Heart left ventricle (tissue), 16 donors: ENCODE measurements at regions not wholly inside any gene's neighbourhood (a gene's known extent, or its start where the extent isn't known, plus 50 kb on each side); places are given as distances from the start of the nearest gene placed in this dataset.
A peak's percentile ranks its signal among the peaks of the same experiment; 100 is the strongest.

ENCODE experiments used
- ATAC-seq, 4 donors: fragments of 200-7000 bp; cut with Tn5 transposase; one replicate each; pipeline ENCODE4 v1.9.1; 2020 to 2022; ENCODE audit warnings: moderate library complexity in 4 of 4, mild to moderate bottlenecking in 3 of 4, moderate number of reproducible peaks in 1 of 4
- DNase-seq, 5 donors: peaks; one replicate each; pipeline ENCODE4 v3.0.0-alpha.2; 2020
- H3K27ac ChIP-seq, 12 donors: fragments of 200-600 bp; sonication (generic) in 4 of 12; one replicate each; pipeline versions ENCODE4 v1.5.0 to v1.8.0; 2016 to 2022; ENCODE audit warnings: mild to moderate bottlenecking in 2 of 12
- H3K27me3 ChIP-seq, 9 donors: fragments of 200-600 bp; sonication (generic) in 2 of 9; one replicate each; pipeline versions ENCODE4 v1.5.1 to v1.8.0; 2016 to 2022; ENCODE audit warnings: mild to moderate bottlenecking in 3 of 9
- H3K36me3 ChIP-seq, 9 donors: fragments of 200-600 bp; sonication (generic) in 2 of 9; one replicate each; pipeline versions ENCODE4 v1.5.0 to v1.8.0; 2018 to 2022; ENCODE audit warnings: mild to moderate bottlenecking in 2 of 9
- H3K4me1 ChIP-seq, 12 donors: fragments of 200-600 bp; sonication (generic) in 4 of 12; one replicate each; pipeline versions ENCODE4 v1.5.0 to v1.8.0; 2016 to 2022; ENCODE audit warnings: mild to moderate bottlenecking in 3 of 12
- H3K4me3 ChIP-seq, 12 donors: fragments of 200-600 bp; sonication (generic) in 4 of 12; one replicate each; pipeline versions ENCODE4 v1.5.0 to v1.8.0; 2017 to 2022; ENCODE audit warnings: mild to moderate bottlenecking in 9 of 12, moderate library complexity in 4 of 12
- H3K9me3 ChIP-seq, 12 donors: fragments of 200-600 bp; sonication (generic) in 4 of 12; one replicate each; pipeline versions ENCODE4 v1.5.0 to v1.8.0; 2016 to 2022; ENCODE audit warnings: mild to moderate bottlenecking in 1 of 12
- CTCF ChIP-seq, 12 donors: fragments of 200-600 bp; sonication (generic) in 4 of 12; IDR thresholded peaks; one replicate each; pipeline versions ENCODE4 v1.5.0 to v1.8.0; 2018 to 2022; ENCODE audit warnings: antibody characterized with exemption in 12 of 12, mild to moderate bottlenecking in 5 of 12
- POLR2A ChIP-seq, 2 donors: fragments of 450-650 bp; IDR thresholded peaks; one replicate each; pipeline ENCODE4 v1.6.1; 2017; ENCODE audit warnings: antibody characterized with exemption in 2 of 2, mild to moderate bottlenecking in 2 of 2, moderate library complexity in 2 of 2
- WGBS, 4 donors: extraction: QIAGEN DNeasy Blood & Tissue Kit in 2 of 4; methylation state at CpG; one replicate each; pipeline versions ENCODE4 v1.1.5 to v1.1.7; 2013 to 2018; 5-methylcytosine and 5-hydroxymethylcytosine counted together
- intact Hi-C, 10 donors: fragments of 100-400 bp; cut with DNase I; formaldehyde crosslinking; loops; one replicate each; pipeline versions ENCODE4 v1.11.1 to v1.14.2; 2022
- donor health status: ischemic (EF 13 %, LVEDD 7.1; RV severe dilation, severe dysfunction).
- donor health status: healthy with polysubstance abuse.
- donor health status: DM: no; HTN: yes; CAD: no.
- donor health status: DM: no; HTN: no; CAD: no.
- donor health status: ischemic (EF 25% LVEDD 6.9; RV normal size, moderate dysfunction).
- donor health status: ischemic (EF 25% LVEDD 5.7; RV mildly dilated, moderate dysfunction).
- donor health status: healthy.
- donor health status: DM: yes; HTN: yes; CAD: no.
- donor health status: ischemic (EF 35%, LVEDD 5.7; RV mildly dilated, moderate dysfunction).
- donor health status: nonischemic (EF 11% LVEDD 7.7; RV severe dilation, severe dysfunction).
- donor health status: DM: yes; HTN: yes; CAD: no.
- donor health status: PGD.
- donor health status: ischemic (EF 29% LVEDD 5.4; RV normal size, mild dysfunction).
- donor health status: nonischemic (EF 23%, LVEDD 6.1; RV moderate dilation, normal function).

- H3K36me3 ChIP-seq: no peaks in the 10 kb centered on the region
- 68 to 88% (median 86%) methylated on average over 2 of the region's 2 CpGs for WGBS, 4 donors
- H3K9me3 ChIP-seq: peaks cover 0 to 30% (median 5%) of the 10 kb centered on the region in 12 donors
- peaks cover 0 to 5% (median 0%) of the 10 kb centered on the region in 12 donors for H3K4me1 ChIP-seq
- ATAC-seq: no peak
- intact Hi-C loops: no loop called here
- H3K27ac ChIP-seq: no peak overlapping the region
- DNase-seq: no peak
- peaks cover 0 to 6% (median 0%) of the 10 kb centered on the region in 9 donors for H3K27me3 ChIP-seq
- TF ChIP-seq CTCF (IDR thresholded peaks at IDR 0.05) (no peak), POLR2A (IDR thresholded peaks at IDR 0.05) (no peak)
- no peak overlapping the region for H3K4me3 ChIP-seq
Measured at GRCh38 chr20:58116505-58116904, 111.9 kb downstream of the ANKRD60 start.

GRCh38 chr20:58113716-58114115 lies 114.7 kb downstream of the ANKRD60 start:
- no peak overlapping the region for H3K4me3 ChIP-seq

GRCh38 chr20:58112017-58112781 lies 116.3 kb downstream of the ANKRD60 start:
- Histone ChIP-seq H3K4me1 (peaks cover 0 to 5% (median 0%) of the 10 kb centered on the region in 12 donors), H3K36me3 (no peaks in the 10 kb centered on the region), H3K27ac (peak overlapping the region in 4 of 12 donors; percentile 15 to 45 (median 25)), H3K4me3 (no peak overlapping the region), H3K27me3 (peaks cover 0 to 6% (median 0%) of the 10 kb centered on the region in 9 donors), H3K9me3 (peaks cover 0 to 8% (median 0%) of the 10 kb centered on the region in 12 donors)
- WGBS, 4 donors: 70 to 78% (median 73%) methylated on average over 7 of the region's 7 CpGs
- ATAC-seq (peak in 2 of 4 donors; percentile 16 to 46), DNase-seq (no peak)
- TF ChIP-seq CTCF (IDR thresholded peaks at IDR 0.05) (no peak), POLR2A (IDR thresholded peaks at IDR 0.05) (no peak)
- intact Hi-C loops: no loop called here

More at GRCh38 chr20:58113716-58114115, 114.7 kb downstream of the ANKRD60 start:
- DNase-seq (no peak), ATAC-seq (no peak)
- 64 to 74% (median 67%) methylated on average over 9 to 10 of the region's 10 CpGs for WGBS, 4 donors
- peaks cover 0 to 5% (median 0%) of the 10 kb centered on the region in 12 donors for H3K4me1 ChIP-seq
- H3K27ac ChIP-seq: no peak overlapping the region
- peaks cover 0 to 6% (median 0%) of the 10 kb centered on the region in 9 donors for H3K27me3 ChIP-seq
- peaks cover 0 to 21% (median 0%) of the 10 kb centered on the region in 12 donors for H3K9me3 ChIP-seq
- H3K36me3 ChIP-seq: no peaks in the 10 kb centered on the region
- intact Hi-C loops: no loop called here
- TF ChIP-seq POLR2A (IDR thresholded peaks at IDR 0.05): no peak
- TF ChIP-seq CTCF (IDR thresholded peaks at IDR 0.05): no peak

GRCh38 chr20:58111310-58112016 lies 117.0 kb downstream of the ANKRD60 start:
- no peaks in the 10 kb centered on the region for H3K36me3 ChIP-seq
- ATAC-seq: no peak
- no peak overlapping the region for H3K4me3 ChIP-seq
- H3K27me3 ChIP-seq: peaks cover 0 to 6% (median 0%) of the 10 kb centered on the region in 9 donors
- H3K4me1 ChIP-seq: peaks cover 0 to 5% (median 0%) of the 10 kb centered on the region in 12 donors
- intact Hi-C loops: no loop called here
- H3K27ac ChIP-seq: peak overlapping the region in 3 of 12 donors; percentile 15 to 45 (median 33)
- 81 to 84% (median 82%) methylated on average over 18 of the region's 18 CpGs for WGBS, 4 donors
- H3K9me3 ChIP-seq: peaks cover 0 to 4% (median 0%) of the 10 kb centered on the region in 12 donors
- TF ChIP-seq POLR2A (IDR thresholded peaks at IDR 0.05) (no peak), CTCF (IDR thresholded peaks at IDR 0.05) (no peak)
- DNase-seq: peak in 2 of 5 donors; percentile 23 to 36
